Islet precursor cell (in vitro differentiated cells): ENCODE measurements at regions not wholly inside any gene's neighbourhood (a gene's known extent, or its start where the extent isn't known, plus 50 kb on each side); places are given as distances from the start of the nearest gene placed in this dataset.
"Not testable (repeated sequence)": the region's sequence is repeated elsewhere in the genome, so short reads cannot be mapped to it uniquely, and the experiment has no call there.

ENCODE experiments used
- DNase-seq: peaks from one replicate; pipeline ENCODE4 v3.0.0-alpha.2; 2018

GRCh38 chr22:35138521-35138920, 72.6 kb downstream of the ISX start:
- DNase-seq, result no peak

GRCh38 chr22:35140879-35141745, 75.2 kb downstream of the ISX start:
- DNase-seq, result no peak

GRCh38 chr22:35148381-35148780, 82.4 kb downstream of the ISX start:
- DNase-seq, result peak; percentile 28

- no peak for DNase-seq
Measured at GRCh38 chr22:35148866-35149548, 83.0 kb downstream of the ISX start.

GRCh38 chr22:35150183-35151107, 84.5 kb downstream of the ISX start:
- peak; percentile 90 for DNase-seq

GRCh38 chr22:35152316-35152715, 86.4 kb downstream of the ISX start:
- peak; percentile 32 for DNase-seq

GRCh38 chr22:35154937-35155387, 89.0 kb downstream of the ISX start:
- DNase-seq, result peak; percentile 88

- peak; percentile 24 for DNase-seq
Measured at GRCh38 chr22:35155403-35156025, 89.6 kb downstream of the ISX start.

- no peak for DNase-seq
Measured at GRCh38 chr22:35156945-35157344, 91.0 kb downstream of the ISX start.

GRCh38 chr22:35158336-35158735, 92.4 kb downstream of the ISX start:
- DNase-seq, result peak; percentile 22

GRCh38 chr22:35159343-35159742, 93.4 kb downstream of the ISX start:
- DNase-seq, result no peak

- no peak for DNase-seq
Measured at GRCh38 chr22:35160268-35160667, 94.3 kb downstream of the ISX start.

- not testable (repeated sequence) for DNase-seq
Measured at GRCh38 chr22:35165896-35166295, 91.4 kb upstream of the HMGXB4 start.

GRCh38 chr22:35170716-35171697, 86.3 kb upstream of the HMGXB4 start:
- DNase-seq, result no peak

- DNase-seq, result no peak
Measured at GRCh38 chr22:35172442-35172841, 84.9 kb upstream of the HMGXB4 start.

GRCh38 chr22:35173655-35174054, 83.6 kb upstream of the HMGXB4 start:
- DNase-seq, result no peak

- DNase-seq, result no peak
Measured at GRCh38 chr22:35174401-35175038, 82.8 kb upstream of the HMGXB4 start.

GRCh38 chr22:35175392-35175791, 81.9 kb upstream of the HMGXB4 start:
- no peak for DNase-seq

- DNase-seq, result peak; percentile 52
Measured at GRCh38 chr22:35177811-35178210, 79.5 kb upstream of the HMGXB4 start.

- DNase-seq, result peak; percentile 28
Measured at GRCh38 chr22:35178446-35178845, 78.8 kb upstream of the HMGXB4 start.

GRCh38 chr22:35183917-35184316, 73.4 kb upstream of the HMGXB4 start:
- DNase-seq, result no peak
